GM13977 (cell line): ENCODE measurements at regions not wholly inside any gene's neighbourhood (a gene's known extent, or its start where the extent isn't known, plus 50 kb on each side); places are given as distances from the start of the nearest gene placed in this dataset.

Experiments
- DNase-seq: peaks from one replicate; pipeline ENCODE4 v3.0.0; 2012; ENCODE audit warnings: low spot score
- CTCF ChIP-seq: IDR thresholded peaks from 2 replicates; pipeline ENCODE4 v1.5.1; 2012; ENCODE audit warnings: mild to moderate bottlenecking, control low read depth; ENCODE audit not compliant: insufficient read depth; ENCODE audit errors: extremely low read depth, missing control alignments
- in situ Hi-C: fragments of 300-500 bp; cut with MboI; formaldehyde crosslinking; loops from one replicate; pipeline ENCODE4 v1.12.0; 2022; ENCODE audit warnings: low sequenced_read_pairs, low pct_unique_long_range_greater_than_20kb, mixed read lengths, inconsistent platforms; ENCODE audit not compliant: unreplicated experiment

DNA sequence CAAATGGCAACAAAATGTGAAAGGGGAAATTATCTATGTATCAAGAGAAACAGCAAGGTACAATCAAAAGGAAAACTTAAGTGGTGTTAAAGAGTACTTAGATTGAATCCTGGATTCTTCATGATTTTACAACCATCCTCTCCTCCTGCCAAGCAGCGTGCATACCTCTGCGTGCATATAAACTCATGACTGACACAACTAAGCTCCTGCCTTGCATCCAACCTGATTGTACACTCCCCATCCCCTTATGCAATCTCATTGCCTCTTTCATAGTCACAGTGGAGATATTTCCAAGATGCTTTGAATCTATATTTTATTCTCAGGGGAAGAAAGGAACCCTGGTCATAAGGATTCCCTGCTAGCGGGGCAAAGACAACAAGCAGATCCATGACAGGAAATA is 499.9 kb downstream of the KCTD12 start:
- no peak for DNase-seq
- in situ Hi-C loops, result no loop called here
- no peak for TF ChIP-seq CTCF

GRCh38 chr13:76385586-76385985 is 500.6 kb downstream of the KCTD12 start:
- TF ChIP-seq CTCF, result no peak
- no peak for DNase-seq
- in situ Hi-C loops, result no loop called here

DNA sequence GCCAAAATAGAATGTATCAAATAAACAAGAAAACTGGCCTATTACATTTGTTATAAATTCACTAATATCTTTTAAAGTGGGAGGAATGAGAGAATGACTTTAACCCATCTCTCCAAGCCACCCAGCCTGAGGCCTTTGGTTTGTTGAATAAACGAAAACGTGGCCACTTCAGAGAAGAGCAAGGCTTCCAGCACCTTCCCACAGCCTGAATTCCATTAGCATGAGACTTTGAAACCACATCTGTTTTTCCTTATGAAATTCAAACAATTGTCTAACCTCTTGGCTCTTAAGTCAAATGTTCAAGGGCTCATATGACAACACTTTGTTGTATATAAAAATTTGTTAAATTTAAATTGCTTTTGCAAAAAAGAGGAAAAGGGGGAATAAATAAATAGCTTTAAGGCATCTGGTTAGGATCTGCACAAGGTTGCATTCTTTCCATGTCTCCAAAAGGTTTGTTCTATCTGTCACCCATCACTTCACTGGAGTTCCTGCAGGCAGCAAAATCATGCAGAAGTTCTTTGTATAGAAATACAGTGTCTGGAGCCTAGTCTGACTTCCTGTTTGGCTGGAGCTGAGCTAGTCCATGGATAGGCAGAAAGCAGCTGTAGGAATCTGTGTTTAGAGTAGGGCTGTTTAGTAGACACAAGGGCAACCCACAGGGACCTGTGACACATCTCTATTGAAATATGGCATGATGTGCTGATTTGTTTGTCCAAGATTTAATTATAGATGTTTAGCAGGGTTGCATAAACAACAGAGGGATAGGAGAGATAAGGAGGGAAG is 502.3 kb downstream of the KCTD12 start:
- no peak for DNase-seq
- TF ChIP-seq CTCF, result no peak
- in situ Hi-C loops, result no loop called here

DNA sequence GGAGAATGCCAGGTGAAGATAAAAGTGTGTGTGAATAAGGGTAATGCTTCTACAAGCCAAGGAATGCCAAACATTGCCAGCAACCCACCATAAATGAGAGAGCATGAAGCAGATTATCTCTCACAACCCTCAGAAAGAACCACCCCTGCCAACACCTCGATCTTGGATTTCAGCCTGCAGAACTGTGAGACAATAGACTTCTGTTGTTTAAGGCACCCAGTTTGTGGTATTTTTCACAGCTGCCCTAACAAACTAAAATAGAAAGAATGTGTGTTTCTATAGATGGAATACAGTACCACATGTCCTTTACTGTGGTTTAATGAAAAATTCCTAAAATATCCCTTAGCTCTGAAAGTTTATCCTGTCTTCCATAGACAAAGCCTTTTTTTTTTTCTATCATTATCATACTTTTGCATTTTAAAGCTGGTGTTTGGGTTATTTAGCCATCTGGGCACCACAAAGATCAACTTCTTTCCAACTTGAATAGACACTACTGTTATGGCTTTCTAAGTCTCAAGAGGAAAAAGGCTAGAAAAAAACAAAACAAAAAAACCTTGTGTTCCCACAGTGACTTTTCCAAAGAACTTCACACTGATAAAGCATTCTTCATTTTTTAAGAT is 505.6 kb downstream of the KCTD12 start:
- DNase-seq, result no peak
- in situ Hi-C loops, result no loop called here
- no peak for TF ChIP-seq CTCF

- DNase-seq, result no peak
- in situ Hi-C loops, result no loop called here
- no peak for TF ChIP-seq CTCF
These were observed 506.7 kb downstream of the KCTD12 start for GRCh38 chr13:76379341-76380105.

DNA sequence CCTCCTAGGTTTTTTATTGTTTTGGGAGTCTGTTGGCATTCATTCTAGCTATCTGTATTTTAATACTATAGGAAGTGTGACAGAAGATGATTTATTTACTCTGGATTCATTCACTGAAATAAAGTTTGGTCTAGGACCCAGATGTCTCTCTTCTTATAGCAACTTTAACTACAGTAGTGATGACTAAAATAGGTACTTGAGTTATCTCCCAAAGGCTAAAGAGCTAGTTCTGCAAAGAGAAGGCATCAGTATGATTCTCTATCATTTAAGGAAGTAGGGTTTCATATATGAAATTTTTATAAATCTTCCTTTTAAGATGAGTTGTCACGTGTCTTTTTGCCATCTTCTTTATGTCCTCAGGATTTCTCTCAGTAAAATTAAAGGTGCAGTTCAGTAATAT is 507.4 kb downstream of the KCTD12 start:
- DNase-seq, result no peak
- in situ Hi-C loops, result no loop called here
- TF ChIP-seq CTCF, result no peak
